Hematopoietic multipotent progenitor cell treated with erythropoietin and hydrocortisone succinate and interleukin-3 and kit ligand, for 15 days (in vitro differentiated cells): ENCODE measurements at regions not wholly inside any gene's neighbourhood (a gene's known extent, or its start where the extent isn't known, plus 50 kb on each side); places are given as distances from the start of the nearest gene placed in this dataset.
"Not testable (repeated sequence)": the region's sequence is repeated elsewhere in the genome, so short reads cannot be mapped to it uniquely, and the experiment has no call there.

ENCODE experiments used
- DNase-seq: peaks from one replicate; pipeline ENCODE4 v3.0.0-alpha.2; 2015; ENCODE audit warnings: low spot score

DNA sequence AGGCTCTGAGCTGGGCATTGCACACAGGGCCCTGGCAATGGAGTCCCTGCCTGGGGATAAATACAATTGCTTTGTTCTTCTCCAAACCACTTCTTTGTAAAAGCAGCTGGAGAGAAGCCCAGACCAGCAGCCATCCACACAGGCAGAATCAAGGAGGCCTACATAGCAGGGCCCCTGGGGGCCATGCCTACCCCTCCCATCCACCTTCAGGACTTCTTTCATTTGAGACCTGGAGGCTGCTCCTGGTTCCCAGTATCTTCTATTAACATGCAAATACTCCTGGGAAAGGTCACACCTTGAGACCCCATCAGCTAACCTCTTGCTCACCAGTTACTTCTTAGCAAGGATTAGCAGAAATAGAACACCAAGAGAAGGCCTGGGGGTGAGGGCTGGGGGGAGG, 511.1 kb downstream of the SOX6 start:
- DNase-seq: no peak

DNA sequence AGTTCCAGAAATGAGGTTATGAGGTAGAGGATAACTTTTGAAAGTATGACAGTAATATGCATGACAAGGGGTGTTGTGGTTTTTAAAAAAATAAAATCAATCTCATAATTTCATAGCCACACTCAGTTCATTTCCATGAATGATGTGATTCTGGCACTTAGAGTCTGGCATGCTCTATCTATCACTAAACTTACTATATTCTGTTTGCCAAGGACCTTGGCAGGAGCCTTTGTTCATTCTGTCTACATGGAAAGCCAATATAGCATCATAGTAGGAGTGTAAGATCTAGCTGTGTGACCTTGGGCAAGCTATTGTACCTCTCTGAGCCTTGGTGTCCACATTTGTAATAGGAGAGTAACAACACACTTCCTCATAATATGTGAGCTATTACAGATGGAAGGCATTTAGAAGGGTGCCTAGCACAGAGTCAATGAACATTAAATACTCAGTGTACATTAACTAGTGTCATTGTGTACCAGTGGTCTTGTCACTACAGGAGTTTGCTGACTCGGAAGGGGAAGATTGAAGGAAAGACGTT, 507.6 kb downstream of the SOX6 start:
- no peak for DNase-seq

- DNase-seq: no peak
Measured at GRCh38 chr11:15849257-15849656, 507.1 kb downstream of the SOX6 start.

- DNase-seq: not testable (repeated sequence)
Measured at GRCh38 chr11:15850335-15850734, 506.0 kb downstream of the SOX6 start.

- DNase-seq: no peak
Measured at GRCh38 chr11:15851051-15851498, 505.3 kb downstream of the SOX6 start.

DNA sequence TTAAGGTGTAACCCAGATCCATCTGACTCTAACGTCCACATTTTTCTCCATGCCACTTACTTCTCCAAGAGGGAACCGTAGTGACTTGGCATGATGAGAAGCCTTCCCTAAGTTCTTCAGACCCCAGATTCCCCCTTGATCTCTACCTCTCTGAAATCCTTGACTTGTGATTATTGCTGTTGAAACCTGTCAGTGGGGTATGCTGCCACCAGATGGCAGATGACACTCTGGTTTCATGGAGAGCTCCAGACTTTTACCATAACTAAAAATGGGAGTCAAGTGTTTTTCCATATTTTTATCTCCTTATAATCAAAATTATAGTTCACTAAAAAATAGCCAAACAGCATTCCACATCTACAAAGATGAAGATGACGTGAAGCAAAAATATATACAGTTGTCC, 504.2 kb downstream of the SOX6 start:
- peak; percentile 3 for DNase-seq

DNA sequence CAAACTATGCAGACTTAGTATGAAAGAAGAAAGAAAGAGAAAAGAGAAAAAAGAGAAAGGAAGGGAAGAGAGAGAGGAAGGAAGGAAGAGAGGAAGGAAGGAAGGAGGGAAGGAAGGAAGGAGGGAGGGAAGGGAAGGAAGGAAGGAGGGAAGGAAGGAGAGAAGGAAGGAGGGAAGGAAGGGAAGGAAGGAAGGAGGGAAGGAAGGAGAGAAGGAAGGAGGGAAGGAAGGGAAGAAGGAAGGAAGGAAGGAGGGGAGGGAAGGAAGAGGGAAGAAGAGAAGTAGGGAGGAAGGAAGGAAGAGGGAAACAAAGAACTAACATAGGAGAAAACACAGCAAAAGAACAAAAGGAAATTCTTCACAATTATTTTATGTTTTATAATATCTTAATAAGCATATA, 502.1 kb downstream of the SOX6 start:
- no peak for DNase-seq

DNA sequence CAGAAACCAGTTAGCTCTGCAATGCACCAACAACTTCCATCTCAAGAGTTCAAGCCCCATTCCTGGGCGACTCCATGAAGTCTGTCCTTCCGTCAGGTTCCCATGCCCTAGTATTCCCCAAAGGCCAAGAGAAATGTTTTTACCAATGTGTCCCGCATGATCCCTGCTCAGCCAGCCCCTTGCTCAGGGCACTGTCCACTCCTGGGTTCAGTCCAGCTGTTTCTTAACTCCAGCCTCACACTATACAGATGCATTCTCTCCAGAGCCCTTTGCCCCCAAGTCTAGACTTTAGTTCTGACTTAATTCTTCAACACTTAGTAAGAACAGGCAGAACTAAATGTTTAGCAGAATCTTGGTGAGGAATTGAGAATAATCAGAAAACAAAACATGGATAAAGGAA, 497.5 kb downstream of the SOX6 start:
- DNase-seq: no peak

- DNase-seq: no peak
Measured at GRCh38 chr11:15859411-15859810, 496.9 kb downstream of the SOX6 start.

DNA sequence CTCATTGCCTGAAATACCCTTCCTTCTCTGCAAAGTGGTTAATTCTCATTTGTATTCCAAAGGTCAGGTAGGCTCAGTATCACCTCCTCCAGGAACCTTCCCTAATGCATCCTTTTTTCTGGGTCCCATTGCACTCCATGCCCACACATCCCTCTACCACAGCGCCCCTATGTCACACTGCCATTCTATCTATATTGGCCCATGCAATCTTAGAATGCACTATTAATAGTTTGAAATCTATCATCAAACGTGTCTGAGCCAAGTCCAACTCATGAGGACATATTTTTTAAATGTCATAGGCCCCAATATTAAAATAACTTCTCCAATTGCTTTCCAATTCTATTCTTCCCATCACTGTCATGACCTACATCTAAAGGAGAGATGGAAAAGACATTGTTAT, 495.1 kb downstream of the SOX6 start:
- no peak for DNase-seq

GRCh38 chr11:15863411-15863810, 492.9 kb downstream of the SOX6 start:
- no peak for DNase-seq

DNA sequence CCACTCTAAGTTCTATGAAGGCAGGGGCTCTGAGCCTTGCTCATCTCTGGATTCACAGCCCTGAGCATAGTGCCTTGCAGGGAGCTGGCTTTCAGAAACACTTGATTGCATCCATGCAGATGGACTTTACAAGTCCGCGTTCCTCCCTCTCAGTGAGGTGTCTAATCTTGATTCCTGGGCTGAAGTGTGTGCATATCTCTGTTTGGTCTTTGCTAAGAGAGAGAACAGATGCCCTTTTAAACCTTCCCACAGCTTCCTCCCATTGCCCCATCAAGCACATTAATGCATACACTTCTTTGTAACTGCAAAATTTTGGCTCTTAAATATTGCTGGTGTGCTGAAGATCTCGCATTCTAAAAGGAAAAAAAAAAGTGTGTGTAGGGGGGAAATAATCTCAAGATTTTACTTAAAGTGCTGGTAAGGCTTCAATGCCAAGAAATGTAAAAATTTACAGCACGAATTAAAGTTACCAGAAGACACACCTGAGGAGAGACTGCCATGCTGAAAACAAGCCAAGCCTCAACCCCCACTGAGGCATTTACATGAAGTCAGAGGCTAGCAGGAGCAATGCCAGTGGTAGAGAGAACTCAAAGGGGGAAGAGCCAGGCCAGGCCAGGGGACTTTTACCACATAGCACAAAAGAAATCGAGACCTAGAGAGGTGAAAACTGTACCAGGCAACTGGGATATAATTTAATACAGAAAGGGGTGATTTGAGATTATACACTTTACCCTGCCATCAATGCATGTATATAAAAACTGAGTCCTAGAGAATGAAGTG, 492.1 kb downstream of the SOX6 start:
- DNase-seq: no peak

DNA sequence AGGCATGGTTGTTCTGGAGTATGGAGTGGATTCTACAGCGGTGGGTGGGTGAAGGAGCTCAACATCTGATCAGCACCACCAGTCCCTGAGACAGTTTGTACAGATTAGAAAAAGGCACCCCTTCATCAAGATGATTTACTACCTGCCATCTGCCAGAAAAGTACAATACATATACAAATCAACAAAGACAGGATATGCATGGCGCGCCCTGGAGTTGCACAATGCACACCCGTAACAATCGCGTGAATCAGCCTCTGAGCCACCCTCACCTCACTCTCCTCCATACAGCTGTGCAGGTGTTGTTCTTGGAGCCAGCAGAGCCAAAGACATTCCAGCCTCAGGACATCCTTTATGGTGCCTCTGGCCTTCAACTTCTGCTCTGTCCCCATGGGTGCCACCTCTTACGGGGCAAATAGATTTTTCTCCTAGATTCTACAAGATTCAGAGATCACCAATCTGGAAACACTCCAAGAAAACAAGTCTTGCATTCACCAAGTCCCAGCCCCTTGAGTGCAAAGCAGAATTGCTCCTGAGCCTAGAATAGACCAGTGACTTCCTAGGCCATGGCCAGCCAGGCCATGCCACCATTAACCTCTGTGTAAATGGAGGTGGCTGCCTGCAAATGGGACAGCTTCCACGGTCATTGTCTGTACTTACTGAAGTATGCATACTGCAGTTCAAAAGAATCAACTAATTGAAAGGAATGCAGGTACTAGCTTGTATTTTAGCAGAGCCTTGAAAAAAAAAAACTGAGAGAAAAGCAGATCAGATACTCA, 490.9 kb downstream of the SOX6 start:
- DNase-seq: no peak

DNA sequence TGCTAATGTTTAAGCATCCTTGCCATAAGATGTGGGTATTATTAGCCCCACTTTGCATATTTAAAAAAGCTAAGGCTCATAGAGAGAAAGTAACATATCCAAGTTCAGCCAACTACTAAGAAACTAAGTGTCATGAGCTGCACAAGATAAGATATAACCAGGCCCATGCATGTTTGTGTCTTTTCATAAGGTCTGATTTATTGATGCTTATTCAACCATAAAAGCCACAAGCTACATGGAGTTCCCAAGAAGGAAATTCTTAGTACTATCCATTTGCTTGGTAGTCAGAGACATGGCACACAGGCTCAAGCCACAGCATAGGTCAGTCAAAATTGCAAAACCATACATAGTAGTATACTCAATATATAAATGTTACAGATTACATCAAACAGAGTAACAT, 488.5 kb downstream of the SOX6 start:
- no peak for DNase-seq

DNA sequence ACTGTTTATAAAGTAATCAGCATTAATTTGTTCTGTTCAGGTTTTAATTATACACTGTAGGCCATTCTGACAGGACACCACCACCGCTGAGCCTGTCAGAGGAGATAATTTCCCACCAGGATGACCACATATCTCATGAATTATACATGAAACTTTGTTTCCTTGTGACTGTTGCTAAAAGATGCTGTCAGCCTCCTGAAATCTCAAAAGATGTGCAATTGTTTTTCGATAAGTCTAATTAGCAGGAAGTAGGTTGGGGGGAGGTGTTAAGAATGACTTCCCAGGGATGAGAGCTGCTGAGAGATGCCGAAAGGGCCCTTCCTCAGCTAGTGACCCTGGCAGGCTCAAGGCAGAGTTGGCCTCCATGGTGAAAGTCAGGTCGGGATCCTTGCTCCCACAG, 485.4 kb downstream of the SOX6 start:
- DNase-seq: no peak

GRCh38 chr11:15871904-15872626, 484.3 kb downstream of the SOX6 start:
- no peak for DNase-seq

DNA sequence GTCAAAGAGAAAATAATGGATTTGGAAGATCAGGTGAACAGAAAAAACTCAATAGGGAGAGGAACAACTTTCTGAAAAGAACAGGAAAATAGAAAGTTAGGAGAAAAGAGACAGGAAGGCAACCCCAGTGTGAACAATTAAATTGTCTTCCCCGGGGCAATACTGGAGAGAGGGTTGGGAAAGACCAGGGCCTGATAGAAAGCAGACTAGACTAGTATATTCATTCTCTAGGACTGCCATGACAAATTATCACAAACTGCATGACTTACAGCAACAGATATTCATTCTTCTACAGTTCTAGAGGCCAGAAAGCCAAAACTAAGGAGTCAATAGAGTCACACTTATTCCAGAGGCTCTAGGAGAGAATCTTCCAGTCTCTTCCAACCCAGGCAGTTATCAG, 482.8 kb downstream of the SOX6 start:
- DNase-seq: no peak

DNA sequence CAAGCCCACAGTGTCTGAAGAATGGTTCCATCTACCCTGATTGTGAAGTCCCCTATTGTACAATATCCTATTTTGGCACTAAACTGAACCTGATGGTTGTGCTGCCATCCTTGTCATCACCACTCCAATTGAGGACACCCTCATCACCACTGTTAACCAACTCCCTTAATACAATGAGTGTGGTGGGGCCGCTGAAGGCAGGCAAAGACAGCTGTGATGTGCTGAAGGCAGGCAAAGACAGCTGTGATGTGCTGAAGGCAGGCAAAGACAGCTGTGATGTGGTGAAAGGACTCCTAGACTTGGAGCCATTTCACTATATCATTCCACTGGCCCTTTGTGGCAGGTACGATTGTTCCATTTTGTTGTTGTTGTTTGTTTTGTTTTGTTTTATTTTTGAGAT, 481.6 kb downstream of the SOX6 start:
- no peak for DNase-seq

GRCh38 chr11:15875393-15875792, 481.0 kb downstream of the SOX6 start:
- no peak for DNase-seq

DNA sequence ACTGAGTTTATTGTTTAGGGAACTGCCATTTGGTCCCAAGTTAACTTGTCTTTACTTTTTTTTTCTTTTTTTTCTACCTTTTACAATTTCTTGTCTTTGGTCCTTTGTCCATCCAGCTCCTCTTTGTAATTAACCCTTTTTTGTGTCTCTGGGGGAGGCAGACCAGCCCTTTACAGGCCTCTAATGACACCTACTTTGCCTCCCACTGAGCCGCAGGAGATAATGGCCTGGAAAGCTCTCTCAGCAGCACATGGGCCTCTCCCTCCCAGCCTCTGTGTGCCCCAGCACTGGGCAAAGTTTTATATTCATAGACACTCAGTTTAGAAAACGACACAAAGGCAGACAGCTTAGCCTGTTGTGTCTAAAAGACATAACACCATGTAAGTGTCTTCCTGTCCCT, 480.4 kb downstream of the SOX6 start:
- DNase-seq: no peak

- DNase-seq: no peak
Measured at GRCh38 chr11:15878756-15879155, 477.6 kb downstream of the SOX6 start.

DNA sequence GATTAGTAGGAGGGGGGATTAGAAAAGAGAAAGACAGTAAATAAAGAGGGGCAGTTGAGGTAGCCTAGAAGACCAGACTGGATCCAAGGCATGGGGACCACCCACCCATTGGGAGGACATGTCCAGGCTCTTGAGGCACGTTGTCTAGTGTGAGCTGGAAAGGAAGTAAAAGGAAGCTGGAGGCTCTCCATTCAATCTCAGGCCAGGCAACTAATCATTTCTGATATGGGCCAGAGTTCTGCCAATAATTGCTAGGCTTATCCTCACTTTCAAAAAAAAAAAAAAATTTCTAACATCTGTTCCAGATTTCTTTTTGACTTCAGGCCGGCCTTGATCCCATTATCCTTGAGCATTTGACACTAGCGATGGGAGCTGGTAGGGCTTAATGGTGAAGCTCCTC, 476.1 kb downstream of the SOX6 start:
- no peak for DNase-seq
